DND-41 (cell line): ENCODE measurements at regions not wholly inside any gene's neighbourhood (a gene's known extent, or its start where the extent isn't known, plus 50 kb on each side); places are given as distances from the start of the nearest gene placed in this dataset.

Experiments used
- CTCF ChIP-seq: IDR thresholded peaks from 2 replicates; pipeline ENCODE4 v1.5.1; 2012; ENCODE audit warnings: borderline replicate concordance, low read length, moderate library complexity, mild to moderate bottlenecking; ENCODE audit not compliant: poor library complexity, severe bottlenecking; ENCODE audit errors: extremely low read depth
- EZH2 ChIP-seq: IDR thresholded peaks from 3 replicates; pipeline ENCODE4 v1.6.1; 2012; ENCODE audit warnings: borderline replicate concordance, low read depth, mild to moderate bottlenecking, moderate library complexity, low read length, inconsistent platforms; ENCODE audit not compliant: severe bottlenecking

DNA sequence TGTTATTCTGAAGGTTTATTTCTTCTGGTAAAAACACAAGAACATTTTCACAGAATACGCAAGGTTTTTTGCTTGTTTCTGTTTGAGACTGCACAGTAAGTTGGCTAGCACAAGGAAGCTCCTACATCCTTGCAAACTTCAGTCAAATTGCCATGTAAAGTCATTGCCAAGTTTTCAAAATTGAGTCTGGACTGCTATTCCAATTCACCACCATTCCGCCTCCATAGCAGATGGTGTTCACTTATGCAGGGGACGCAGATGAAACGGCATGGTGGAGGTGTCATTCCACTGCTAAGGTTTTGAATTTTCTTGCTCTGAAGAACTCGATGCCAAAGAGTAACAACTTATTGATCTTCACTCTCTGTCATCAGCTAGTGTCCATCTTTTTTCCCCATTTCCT is 303.9 kb upstream of the SYT1 start:
- no peak for TF ChIP-seq CTCF
- no peak for TF ChIP-seq EZH2
